GM18517 (cell line): ENCODE measurements at regions not wholly inside any gene's neighbourhood (a gene's known extent, or its start where the extent isn't known, plus 50 kb on each side); places are given as distances from the start of the nearest gene placed in this dataset.
A peak's percentile ranks its signal among the peaks of the same experiment; 100 is the strongest.

Source experiments
- ATAC-seq: cut with Tn5 transposase; IDR thresholded peaks from one replicate; pipeline ENCODE4 v1.9.1; 2021; ENCODE audit warnings: mild to moderate bottlenecking, moderate library complexity; ENCODE audit not compliant: unreplicated experiment

DNA sequence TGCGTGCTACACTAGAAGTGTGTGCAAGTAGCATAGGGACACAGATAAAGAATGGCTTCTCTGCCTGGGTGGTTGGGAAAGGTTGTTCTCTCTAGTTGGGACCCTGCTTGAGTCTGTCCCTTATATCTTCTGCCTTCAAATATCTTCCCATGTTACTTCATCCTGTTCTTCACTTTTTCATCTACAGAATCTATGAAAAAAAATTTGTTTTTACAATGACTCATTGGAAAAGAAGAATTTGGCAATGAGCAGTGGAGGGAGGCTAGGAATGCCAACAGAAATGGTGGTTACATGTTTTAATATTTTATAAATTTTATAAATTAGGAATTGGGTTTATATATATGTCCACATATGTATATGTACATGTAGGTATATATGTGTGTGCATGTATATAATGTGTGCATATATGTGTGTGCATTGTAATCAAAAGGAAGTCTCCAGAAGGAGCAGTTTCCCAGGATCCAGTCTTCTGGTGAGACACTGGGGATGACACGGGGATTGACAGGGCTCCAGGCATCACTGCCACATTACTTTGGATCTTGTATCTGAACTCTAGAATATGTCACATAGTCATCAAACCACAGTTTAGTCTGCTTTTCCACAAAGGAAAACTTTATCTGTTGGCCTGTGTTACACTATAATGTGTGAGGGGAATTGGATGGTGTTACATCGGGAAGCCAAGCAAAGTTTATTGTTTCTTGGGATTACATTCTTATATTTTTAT lies 75.3 kb upstream of the RIPOR2 start:
- no peak for ATAC-seq

DNA sequence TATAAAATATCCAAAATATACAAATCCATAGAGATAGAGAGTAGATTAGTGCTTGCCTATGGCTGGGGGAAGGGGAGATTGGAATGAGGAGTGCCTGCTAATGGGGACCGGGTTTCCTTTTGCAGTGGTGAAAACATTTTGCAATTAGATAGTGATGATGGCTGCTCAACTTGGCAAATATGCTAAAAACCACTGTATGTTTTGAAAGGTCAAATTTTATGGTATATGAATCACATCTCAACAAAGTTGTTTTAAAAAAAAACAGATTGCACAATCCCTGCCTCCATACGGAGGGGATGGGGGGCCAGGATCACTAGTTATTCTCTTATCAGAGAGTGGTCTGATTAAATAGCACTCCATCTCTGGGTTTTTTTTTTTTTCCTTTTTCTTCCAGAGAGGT lies 76.9 kb upstream of the RIPOR2 start:
- no peak for ATAC-seq

DNA sequence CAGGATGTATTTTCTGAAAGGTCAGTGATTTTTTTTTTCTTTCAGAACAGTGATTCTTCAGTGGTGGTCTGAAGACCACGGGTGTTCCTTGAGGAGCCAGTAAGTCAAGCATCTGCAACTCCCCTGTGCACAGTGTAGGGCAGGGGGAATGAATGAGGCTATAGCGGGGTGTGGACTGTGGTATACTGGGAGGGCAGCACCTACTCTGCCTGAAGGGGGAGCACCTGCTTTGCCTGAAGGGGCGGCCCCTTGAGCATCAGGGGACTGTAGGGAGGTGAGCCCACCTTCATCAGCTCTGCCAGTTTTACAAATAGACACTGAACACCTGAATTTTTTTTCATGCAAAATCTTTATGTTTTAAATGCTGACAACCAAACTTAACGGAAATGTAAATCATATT lies 77.5 kb upstream of the RIPOR2 start:
- ATAC-seq: no peak

DNA sequence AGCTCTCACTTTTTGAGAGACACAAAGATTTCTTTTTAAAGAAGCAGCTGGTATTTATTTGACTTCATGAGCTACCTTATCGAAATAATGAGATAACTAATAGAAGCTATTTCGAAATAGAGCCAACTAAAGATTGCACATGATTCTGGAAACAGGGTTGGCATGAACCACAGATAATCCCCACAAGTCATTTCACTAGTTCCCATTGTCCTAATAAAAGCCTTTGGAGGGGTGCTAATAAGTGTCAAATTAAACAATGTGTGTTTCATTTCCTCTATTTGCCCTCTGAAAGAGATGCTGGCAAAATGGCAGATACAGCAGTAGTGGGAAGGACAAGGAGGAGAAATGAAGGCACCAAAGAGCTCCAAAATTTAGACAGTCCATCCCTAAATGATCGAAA lies 78.6 kb upstream of the RIPOR2 start:
- no peak for ATAC-seq

DNA sequence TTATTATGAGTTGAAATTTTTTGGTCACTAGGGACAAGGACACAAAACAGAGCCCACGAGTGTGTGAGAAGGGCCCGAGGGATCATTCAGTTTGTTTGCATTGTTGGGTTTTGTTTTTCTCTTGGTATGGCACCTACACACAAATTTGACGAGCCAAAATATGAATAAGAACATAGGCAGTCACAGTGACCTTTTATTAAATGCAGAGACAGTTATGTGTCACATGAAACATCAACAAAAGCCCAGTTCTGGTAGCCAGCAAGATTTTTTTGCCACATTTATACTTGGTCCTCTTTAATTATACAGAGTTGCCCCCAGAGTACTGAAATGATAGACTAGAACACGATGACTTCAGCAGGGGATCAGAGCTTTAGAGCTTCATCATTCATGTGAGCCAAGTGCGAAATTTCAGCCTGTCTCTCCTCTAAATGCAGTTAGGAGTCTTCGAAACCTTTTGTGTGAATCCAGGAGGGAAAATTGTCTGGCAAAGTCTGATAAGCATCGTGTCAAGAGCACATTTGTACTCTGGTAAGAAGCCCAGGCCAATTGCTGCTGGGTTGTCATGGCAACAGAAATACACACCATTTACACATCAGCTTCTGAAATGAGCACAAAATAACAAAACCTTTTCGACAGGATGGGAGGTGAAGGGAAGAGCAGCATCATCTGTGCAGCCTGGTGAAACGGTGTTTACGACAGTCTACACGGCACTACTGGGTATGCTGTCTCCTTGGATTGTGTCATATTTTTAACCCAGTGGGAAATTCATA lies 79.2 kb upstream of the RIPOR2 start:
- no peak for ATAC-seq

DNA sequence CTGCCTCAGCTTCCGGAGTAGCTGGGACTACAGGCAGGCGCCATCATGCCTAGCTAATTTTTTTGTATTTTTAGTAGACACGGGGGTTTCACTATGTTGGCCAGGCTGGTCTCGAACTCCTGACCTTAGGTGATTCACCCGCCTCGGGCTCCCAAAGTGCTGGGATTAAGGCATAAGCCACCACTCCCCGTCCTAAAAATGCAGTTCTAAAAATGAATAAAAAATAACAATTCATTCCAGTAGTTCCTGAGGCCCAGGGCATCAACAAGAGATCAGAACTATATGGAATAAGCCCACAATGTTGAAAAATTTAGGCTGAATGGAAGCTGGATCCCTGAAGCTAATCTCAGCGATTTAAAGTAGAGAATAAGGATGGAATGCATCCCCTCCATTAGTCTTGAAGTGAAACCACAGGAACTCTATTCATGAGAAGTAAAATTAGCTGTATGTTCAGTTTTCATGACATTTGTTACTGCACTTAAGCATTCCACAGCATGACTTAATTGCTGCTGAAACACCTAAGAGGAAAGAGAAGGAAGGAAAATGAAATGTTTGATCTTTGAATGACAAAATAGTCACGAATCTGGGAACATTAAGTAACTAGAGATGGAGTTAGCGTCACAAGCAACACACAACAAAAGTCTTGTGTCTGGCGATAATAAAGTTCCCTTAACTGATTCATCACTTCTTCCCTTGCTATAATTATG lies 80.4 kb upstream of the RIPOR2 start:
- no peak for ATAC-seq

DNA sequence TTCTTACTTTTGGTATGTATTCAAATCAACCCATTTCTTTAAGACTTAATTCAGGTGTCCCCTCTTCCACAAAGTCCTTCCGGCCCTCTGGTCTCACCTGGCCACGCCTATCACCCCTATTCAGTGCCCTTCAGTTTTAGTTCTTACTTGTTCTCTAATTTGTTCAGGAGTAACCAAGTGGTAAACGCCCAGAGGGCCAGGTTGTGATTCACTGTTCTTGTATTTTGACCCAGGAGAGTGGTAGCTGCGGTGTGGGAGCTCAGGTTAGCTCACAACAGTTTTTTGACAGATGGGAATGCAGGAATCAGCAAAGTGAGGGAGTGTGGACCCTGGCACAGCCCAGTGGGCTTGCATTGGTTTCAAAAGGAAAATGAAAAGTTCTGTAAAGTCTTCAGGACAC lies 81.7 kb upstream of the RIPOR2 start:
- no peak for ATAC-seq

DNA sequence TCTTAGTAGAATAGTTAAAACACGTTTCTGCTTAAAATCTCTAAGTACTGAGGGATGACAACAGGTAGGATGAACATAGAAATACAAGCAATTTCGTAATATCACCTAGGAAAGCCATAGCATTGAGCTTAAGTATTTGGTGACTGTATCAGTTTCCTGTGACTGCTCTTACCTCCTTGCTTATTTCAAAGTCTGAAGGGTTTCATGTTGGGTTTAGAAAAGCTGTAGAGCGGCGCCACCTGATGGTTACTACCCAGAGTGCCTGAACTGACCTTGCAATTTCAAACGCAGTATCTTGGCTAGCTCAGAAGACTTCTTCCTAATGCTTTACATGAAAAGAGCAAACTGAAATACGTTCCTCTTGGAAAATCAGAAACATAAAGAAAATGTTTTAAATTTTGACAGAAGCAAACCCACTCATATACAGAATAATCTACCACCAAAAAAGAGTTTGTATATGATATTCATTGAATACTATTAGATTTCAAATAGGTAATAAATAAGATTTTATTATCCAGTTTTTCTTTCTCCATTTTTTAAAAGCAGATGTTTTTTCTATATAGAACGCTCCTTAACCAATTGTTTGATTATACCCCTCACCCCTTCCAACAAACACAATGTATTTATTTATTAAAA lies 82.3 kb upstream of the RIPOR2 start:
- peak; percentile 65 for ATAC-seq

DNA sequence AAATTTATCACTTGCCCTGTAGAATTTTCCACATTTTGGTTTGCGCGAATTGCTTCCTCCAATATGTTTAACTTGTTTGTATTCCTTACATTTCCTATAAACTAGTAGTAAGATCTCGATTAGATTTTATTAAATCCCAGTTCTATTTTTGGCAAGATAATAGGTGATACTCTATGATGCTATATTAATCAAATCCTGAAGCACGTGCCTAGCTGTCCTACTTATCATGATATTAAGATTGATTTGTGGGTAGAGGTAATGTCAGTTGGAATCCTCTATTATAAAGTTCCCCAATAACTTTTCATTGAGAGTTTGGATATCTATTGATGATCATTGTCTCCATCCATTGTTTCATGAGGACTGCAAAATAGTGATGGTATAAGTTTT lies 82.8 kb upstream of the RIPOR2 start:
- no peak for ATAC-seq

DNA sequence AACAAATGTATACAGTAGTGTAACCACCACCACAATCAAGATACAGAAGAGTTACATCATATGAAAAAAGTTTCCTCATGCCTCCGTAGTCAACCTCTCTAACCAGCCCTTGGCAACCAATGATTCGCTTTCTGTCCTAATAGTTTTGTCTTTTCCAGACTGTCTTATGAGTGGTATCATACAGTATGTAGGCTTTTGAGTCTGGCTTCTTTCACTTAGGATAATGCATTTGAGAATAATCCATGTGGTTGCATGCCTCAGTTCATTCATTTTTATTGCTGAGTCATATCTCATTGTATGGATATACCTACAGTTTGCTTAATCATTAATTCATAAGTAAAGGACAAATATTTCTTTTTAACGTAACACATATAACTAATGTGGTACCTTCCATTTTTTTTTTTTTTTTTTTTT lies 86.4 kb upstream of the RIPOR2 start:
- no peak for ATAC-seq

DNA sequence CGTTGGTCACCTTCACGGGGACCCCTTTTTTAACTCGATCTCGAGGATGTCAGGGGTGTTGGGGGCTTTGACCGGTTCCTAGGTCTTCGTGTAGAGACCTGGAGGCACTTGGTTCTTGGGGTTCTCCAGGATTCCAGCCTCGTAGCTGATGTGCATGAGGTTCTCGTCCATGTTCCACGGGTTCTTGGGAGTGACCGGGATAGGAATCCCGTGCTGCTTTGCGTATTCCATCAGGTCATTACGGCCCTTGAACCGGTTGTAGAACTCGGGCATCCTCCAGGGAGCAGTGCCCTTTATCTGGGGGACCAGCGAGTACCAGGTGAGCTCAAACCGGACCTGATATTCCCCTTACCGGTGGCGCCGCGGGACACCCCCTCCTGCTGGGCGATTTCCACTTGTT lies 88.0 kb upstream of the RIPOR2 start:
- ATAC-seq: no peak

DNA sequence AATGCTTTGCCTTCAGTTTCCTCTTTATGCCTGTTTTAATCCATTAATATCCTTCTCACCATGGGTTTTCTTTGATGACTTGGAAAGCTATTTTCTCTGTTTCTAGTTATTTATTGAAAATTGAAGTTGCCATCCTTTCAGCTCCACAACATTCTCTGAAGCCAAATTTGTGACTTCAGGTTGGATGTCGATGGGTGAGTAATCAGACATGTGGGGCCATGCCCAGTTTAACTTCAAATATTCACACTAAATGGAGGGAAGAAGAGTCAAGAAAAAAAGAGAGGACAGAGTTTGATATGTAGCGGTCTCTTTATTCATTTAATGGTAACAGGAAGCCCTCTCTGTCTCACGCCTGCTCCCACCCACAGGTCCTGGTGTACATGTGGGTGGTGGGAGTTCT lies 89.1 kb upstream of the RIPOR2 start:
- no peak for ATAC-seq

DNA sequence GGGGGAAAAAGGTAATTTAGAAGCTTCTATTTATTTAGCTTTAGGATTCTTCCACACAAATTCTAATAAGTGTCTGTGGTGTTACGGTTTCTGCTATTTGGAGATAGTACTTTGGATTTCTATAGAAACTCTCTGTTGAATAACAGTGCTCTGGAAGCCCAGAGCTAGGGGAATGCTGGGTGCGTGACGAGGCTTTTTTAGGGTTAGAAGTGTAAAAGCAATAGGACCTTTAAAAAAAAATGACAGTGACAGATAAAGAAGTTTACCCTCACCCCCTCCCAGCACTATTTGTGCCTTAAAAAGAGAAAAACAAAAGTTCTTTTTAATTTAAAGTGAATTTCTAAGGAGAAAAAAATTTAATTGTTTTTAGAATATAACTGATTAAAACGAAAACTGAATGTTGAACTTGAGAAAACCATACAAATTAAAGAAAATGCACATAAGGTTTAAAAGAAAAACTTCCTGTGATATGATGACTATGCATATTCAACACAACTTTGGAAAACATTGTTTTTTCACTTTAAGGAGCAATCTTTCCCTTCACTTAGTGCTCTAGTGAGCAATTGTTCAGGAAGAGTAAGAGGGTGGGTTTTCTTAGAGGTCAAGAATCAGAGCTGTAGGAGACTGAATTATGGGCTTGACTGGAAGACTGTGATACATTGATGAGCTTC lies 89.6 kb upstream of the RIPOR2 start:
- no peak for ATAC-seq

DNA sequence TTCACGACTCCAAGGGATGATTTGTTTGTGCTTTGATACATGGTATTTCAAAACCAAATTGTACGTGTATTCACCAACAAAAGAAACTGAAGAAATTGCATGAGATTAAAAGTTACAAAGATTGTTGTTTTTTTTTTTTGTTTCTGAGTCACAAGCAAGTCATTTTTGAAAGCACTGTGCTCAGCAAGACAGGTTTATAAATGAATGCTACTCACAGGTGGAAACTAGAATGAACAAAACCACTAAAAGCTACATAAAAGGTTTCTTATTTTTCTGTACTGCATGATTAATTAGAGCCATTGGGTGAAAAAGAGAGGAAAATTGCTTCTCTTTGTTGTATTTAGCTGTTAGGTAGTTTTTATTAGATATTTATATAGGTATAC lies 90.2 kb upstream of the RIPOR2 start:
- no peak for ATAC-seq

DNA sequence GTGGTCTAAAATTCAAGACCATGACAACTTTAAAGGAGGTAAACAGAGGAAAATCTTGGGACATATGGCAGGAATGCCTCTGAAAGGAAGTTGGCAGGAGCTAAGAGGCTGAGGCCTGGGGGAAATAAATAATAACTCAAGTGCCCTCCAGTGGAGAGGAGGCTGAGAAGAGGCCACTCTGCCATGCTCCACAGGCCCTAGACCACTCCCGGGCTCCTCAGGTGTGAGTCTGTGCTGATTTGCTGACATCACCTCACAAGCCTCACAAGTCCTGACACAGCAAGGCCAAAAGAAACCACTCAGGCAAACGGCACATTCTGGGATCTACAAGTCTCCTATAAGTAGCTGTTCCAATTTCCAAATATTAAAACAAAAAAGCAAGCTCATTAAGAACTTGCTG lies 91.0 kb upstream of the RIPOR2 start:
- ATAC-seq: no peak

DNA sequence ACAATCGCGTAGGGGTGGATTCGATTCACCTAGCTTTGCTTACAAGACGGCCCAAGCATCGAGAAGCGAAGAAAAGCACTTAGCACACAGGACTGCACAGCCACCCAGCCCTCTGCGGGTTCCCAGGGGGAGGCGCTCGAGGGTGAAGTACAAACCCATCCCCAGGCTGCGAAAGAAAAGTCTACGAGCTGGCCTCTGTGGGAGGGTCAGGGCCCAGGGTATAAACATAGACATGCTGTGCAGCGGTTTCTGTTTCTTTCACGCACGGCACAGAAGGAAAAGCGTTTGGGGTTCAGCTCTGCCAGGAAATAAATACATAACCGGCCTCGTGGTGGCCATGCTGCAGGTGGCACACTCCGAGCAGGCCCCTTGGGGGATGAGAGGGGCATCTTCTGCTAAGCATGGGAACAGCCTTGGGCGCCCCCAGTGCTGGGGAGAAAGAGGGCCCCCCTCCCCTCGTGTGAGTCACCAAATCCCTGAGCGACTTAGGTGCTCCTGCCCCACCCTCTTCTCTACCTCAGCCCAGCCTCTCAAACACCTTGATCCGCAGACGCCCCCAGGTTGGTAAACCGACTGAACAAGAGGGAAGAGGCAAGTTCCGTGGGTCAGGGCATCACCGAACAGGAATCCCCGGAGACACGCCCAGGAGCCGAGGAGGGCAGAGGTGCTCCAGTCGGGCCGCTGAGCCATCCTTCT lies 91.6 kb upstream of the RIPOR2 start:
- ATAC-seq: peak; percentile 87

DNA sequence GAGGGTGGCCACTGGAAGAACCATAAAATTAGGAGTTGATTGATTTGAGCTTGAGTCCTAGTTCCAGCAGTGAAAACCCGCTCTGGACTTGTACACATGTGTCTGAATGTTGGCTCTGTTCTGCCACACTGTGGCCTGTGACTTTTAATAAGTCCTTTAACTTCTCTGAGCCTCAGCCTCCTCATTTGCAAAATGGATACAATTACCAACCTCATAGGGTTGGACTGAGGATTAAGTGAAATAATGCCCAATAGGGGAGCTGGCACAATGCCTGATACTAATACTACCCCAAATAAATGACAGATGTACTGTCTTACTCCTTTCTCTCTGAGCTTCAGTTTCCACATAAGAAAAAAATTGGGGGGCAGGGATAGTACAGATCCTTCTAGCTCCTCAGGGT lies 92.6 kb upstream of the RIPOR2 start:
- ATAC-seq: no peak

DNA sequence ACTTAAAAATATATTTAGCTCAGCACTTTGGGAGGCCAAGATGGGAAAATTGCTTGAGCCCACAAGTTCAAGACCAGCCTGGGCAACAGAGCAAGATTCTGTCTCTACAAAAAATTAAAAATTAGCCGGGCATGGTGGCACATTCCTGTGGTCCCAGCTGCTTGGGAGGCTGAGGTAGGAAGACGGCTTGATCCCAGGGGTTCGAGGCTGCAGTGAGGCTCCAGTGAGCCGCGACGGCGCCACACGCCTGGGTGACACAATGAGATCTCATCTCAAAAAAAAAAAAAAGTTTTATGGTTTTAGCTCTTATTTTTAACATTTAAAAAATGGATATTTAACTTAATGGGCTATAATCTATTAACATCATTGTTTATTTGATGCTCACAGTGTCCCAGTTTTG lies 97.2 kb upstream of the RIPOR2 start:
- no peak for ATAC-seq

DNA sequence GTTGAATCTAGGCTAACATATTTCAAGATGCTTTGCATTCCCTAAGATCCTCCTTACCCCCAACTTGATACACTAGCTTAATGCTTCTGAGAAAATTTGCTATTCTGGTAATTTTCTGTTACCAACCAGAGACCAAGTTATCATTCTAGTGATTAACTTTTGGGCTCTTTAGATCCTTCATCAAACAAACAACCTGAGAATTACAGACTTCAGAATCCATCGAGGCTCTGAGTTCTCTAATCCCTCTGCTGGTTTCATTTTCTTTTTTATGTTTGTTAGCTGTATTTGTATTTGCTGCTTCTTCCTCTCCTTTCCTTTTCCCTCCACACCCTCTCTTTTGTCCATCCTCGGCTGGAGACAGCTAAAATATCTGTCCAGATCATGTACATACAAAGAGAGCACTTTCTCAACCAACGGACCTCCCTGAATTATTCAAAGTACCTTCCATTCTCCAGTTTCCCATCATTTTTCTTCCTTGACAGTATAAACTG lies 98.7 kb upstream of the RIPOR2 start:
- ATAC-seq: no peak

DNA sequence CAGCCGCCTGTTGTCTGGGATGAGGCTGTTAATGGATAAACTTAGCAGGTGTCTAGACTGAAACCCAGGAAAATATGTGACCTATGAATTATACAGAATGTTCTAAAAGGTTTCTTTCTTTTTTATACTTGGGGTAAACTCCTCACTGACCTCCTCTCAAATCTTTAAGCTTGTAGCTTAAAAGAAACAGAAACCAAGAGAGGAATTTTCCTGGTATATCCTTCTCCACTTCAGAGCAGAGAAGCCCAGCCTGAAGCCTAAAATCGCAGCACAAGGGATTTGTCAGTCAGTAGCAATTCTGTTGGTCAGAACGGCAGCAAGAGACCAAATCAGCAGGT lies 99.4 kb upstream of the RIPOR2 start:
- ATAC-seq: peak; percentile 1
